ENCODE measurements at regions not wholly inside any gene's neighbourhood (a gene's known extent, or its start where the extent isn't known, plus 50 kb on each side); places are given as distances from the start of the nearest gene placed in this dataset.
A peak's percentile ranks its signal among the peaks of the same experiment; 100 is the strongest.

- Histone ChIP-seq H2AFZ (no peak overlapping the region), H4K20me1 (ENCODE audit: insufficient read depth) (no peaks in the 10 kb centered on the region)
- CTCF ChIA-PET, result no interaction called here
Observed at GRCh38 chr4:86441175-86441936, 81.5 kb upstream of the MAPK10 start.

GRCh38 chr4:86442881-86443280, 83.0 kb upstream of the MAPK10 start:
- intact Hi-C loops (cut with micrococcal nuclease; ENCODE audit: unreplicated experiment), result no loop called here
- Histone ChIP-seq H3K4me3 (no peak overlapping the region), H4K20me1 (ENCODE audit: insufficient read depth) (no peaks in the 10 kb centered on the region), H3K9me2 (ENCODE audit: insufficient read depth) (no peaks in the 10 kb centered on the region), H3K79me2 (ENCODE audit: low read depth) (no peaks in the 10 kb centered on the region), H2AFZ (no peak overlapping the region), H3K27ac (no peak overlapping the region), H3K36me3 (ENCODE audit: low read depth) (no peaks in the 10 kb centered on the region), H3K4me1 (replicated peaks; ENCODE audit: insufficient read depth) (0 out of 2 replicates have a peak, but pooled peaks cover 4% of the 10 kb centered on the region), H3K27me3 (ENCODE audit: insufficient read depth, low read depth) (no peaks in the 10 kb centered on the region), H3K4me2 (no peak overlapping the region), H3K9me3 (ENCODE audit: insufficient read depth, low read depth) (no peaks in the 10 kb centered on the region), H3F3A (ENCODE audit: insufficient read depth, low read depth) (no peaks in the 10 kb centered on the region)
- BruUV-seq (replicated peaks), result no TSS peak
- no peak for TF ChIP-seq EZH2 (IDR thresholded peaks at IDR 0.05; ENCODE audit: low read depth)
- TF ChIP-seq CTCF (conservative IDR thresholded peaks at IDR 0.05), result no peak
- ChIA-PET CTCF (no interaction called here), POLR2A (ENCODE audit: unreplicated experiment) (interaction anchor here (0.7 kb wide), 1 partner anchor 79 kb away, joined by 3 read pairs; no protein-coding TSS in a partner anchor)
- DNase-seq, result no peak

More at GRCh38 chr4:86441175-86441936, 81.5 kb upstream of the MAPK10 start:
- intact Hi-C loops (cut with micrococcal nuclease; ENCODE audit: unreplicated experiment), result no loop called here
- Histone ChIP-seq H3K4me1 (replicated peaks; ENCODE audit: insufficient read depth) (0 out of 2 replicates have a peak, but pooled peaks cover 4% of the 10 kb centered on the region), H3K4me3 (no peak overlapping the region), H3K9me2 (ENCODE audit: insufficient read depth) (no peaks in the 10 kb centered on the region), H3K79me2 (ENCODE audit: low read depth) (no peaks in the 10 kb centered on the region), H3K27ac (peak overlapping the region; percentile 50; the same call in 1 of the 2 replicates), H3K4me2 (no peak overlapping the region), H3K27me3 (ENCODE audit: insufficient read depth, low read depth) (no peaks in the 10 kb centered on the region), H3F3A (ENCODE audit: insufficient read depth, low read depth) (no peaks in the 10 kb centered on the region), H3K9me3 (ENCODE audit: insufficient read depth, low read depth) (no peaks in the 10 kb centered on the region), H3K36me3 (ENCODE audit: low read depth) (no peaks in the 10 kb centered on the region)
- DNase-seq, result peak in 1 of 2 experiments; percentile 71
- TF ChIP-seq CTCF (conservative IDR thresholded peaks at IDR 0.05) (no peak), EZH2 (IDR thresholded peaks at IDR 0.05; ENCODE audit: low read depth) (no peak)
- BruUV-seq (replicated peaks), result no TSS peak
- POLR2A ChIA-PET (ENCODE audit: unreplicated experiment), result no interaction called here

- no peak for DNase-seq
- no TSS peak for BruUV-seq (replicated peaks)
- H3K9me3 ChIP-seq (ENCODE audit: insufficient read depth, low read depth), result no peaks in the 10 kb centered on the region
- no peak for TF ChIP-seq CTCF (conservative IDR thresholded peaks at IDR 0.05)
- TF ChIP-seq EZH2 (IDR thresholded peaks at IDR 0.05; ENCODE audit: low read depth), result no peak
- intact Hi-C loops (cut with micrococcal nuclease; ENCODE audit: unreplicated experiment), result no loop called here
- no peak overlapping the region for H3K4me3 ChIP-seq
- 0 out of 2 replicates have a peak, but pooled peaks cover 4% of the 10 kb centered on the region for H3K4me1 ChIP-seq (replicated peaks; ENCODE audit: insufficient read depth)
- no peak overlapping the region for H3K4me2 ChIP-seq
- no peaks in the 10 kb centered on the region for H3K79me2 ChIP-seq (ENCODE audit: low read depth)
- no peaks in the 10 kb centered on the region for H3K9me2 ChIP-seq (ENCODE audit: insufficient read depth)
- H3F3A ChIP-seq (ENCODE audit: insufficient read depth, low read depth), result no peaks in the 10 kb centered on the region
- ChIA-PET POLR2A (ENCODE audit: unreplicated experiment) (no interaction called here), CTCF (no interaction called here)
- H3K36me3 ChIP-seq (ENCODE audit: low read depth), result no peaks in the 10 kb centered on the region
- no peak overlapping the region for H2AFZ ChIP-seq
- H4K20me1 ChIP-seq (ENCODE audit: insufficient read depth), result no peaks in the 10 kb centered on the region
- H3K27me3 ChIP-seq (ENCODE audit: insufficient read depth, low read depth), result no peaks in the 10 kb centered on the region
- no peak overlapping the region for H3K27ac ChIP-seq
Observed at GRCh38 chr4:86443495-86443894, 83.6 kb upstream of the MAPK10 start.
